Effector memory CD4-positive, alpha-beta T cell (primary cell): ENCODE measurements at regions not wholly inside any gene's neighbourhood (a gene's known extent, or its start where the extent isn't known, plus 50 kb on each side); places are given as distances from the start of the nearest gene placed in this dataset.

Experiments
- DNase-seq, 3 donors: peaks; one replicate each; pipeline ENCODE4 v3.0.0-alpha.2; 2020
- H3K27ac ChIP-seq: 2 replicates; pipeline ENCODE4 v1.7.0; 2013; ENCODE audit warnings: mild to moderate bottlenecking, low read length, moderate library complexity; ENCODE audit not compliant: insufficient read depth, poor library complexity, severe bottlenecking
- H3K27me3 ChIP-seq: replicated peaks from 2 replicates; pipeline ENCODE4 v1.7.0; 2013; ENCODE audit warnings: mild to moderate bottlenecking, low read length; ENCODE audit not compliant: insufficient read depth, control insufficient read depth, poor library complexity, severe bottlenecking
- H3K36me3 ChIP-seq: 2 replicates; pipeline ENCODE4 v1.7.0; 2013; ENCODE audit warnings: mild to moderate bottlenecking, low read length, moderate library complexity; ENCODE audit not compliant: control insufficient read depth, insufficient read depth
- H3K4me1 ChIP-seq: 2 replicates; pipeline ENCODE4 v1.7.0; 2013; ENCODE audit warnings: low read length, mild to moderate bottlenecking; ENCODE audit not compliant: control insufficient read depth, insufficient read depth, poor library complexity, severe bottlenecking
- H3K4me3 ChIP-seq: 2 replicates; pipeline ENCODE4 v1.7.0; 2013; ENCODE audit warnings: low read length, low read depth, mild to moderate bottlenecking; ENCODE audit not compliant: insufficient read depth, poor library complexity, severe bottlenecking
- H3K9me3 ChIP-seq: 2 replicates; pipeline ENCODE4 v1.7.0; 2013; ENCODE audit warnings: mild to moderate bottlenecking, low read length, moderate library complexity; ENCODE audit not compliant: control insufficient read depth

DNA sequence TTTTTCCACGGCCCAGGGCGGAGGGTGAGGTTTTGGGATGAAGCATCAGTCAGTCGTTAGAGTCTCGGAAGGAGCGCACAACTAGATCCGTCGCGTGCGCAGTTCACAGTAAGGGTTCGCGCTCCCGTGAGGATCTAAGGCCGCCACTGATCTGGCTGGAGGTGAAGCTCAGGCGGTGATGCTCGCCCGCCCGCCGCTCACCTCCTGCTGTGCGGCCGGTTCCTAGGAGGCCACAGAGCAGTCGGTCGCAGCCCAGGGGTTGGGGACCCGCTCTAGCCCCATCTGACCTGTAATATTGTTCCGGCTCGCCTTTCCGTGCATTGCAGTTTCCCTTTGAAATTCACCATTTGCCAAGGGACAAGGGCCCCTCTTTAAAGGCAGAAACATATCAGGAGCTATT, 244.7 kb downstream of the TFAP2C start:
- Histone ChIP-seq H3K4me1 (no peaks in the 10 kb centered on the region), H3K9me3 (no peaks in the 10 kb centered on the region), H3K27me3 (no peaks in the 10 kb centered on the region), H3K27ac (no peak overlapping the region), H3K36me3 (no peaks in the 10 kb centered on the region), H3K4me3 (no peak overlapping the region)
- no peak for DNase-seq

GRCh38 chr20:56875052-56875659, 246.1 kb downstream of the TFAP2C start:
- no peaks in the 10 kb centered on the region for H3K27me3 ChIP-seq
- H3K36me3 ChIP-seq: no peaks in the 10 kb centered on the region
- H3K4me3 ChIP-seq: no peak overlapping the region
- no peaks in the 10 kb centered on the region for H3K9me3 ChIP-seq
- H3K27ac ChIP-seq: no peak overlapping the region
- DNase-seq: no peak
- no peaks in the 10 kb centered on the region for H3K4me1 ChIP-seq

- H3K4me3 ChIP-seq: no peak overlapping the region
- no peaks in the 10 kb centered on the region for H3K4me1 ChIP-seq
- no peaks in the 10 kb centered on the region for H3K36me3 ChIP-seq
- H3K9me3 ChIP-seq: no peaks in the 10 kb centered on the region
- no peak for DNase-seq
- no peaks in the 10 kb centered on the region for H3K27me3 ChIP-seq
- no peak overlapping the region for H3K27ac ChIP-seq
These were observed 246.7 kb downstream of the TFAP2C start for GRCh38 chr20:56875803-56876202.

DNA sequence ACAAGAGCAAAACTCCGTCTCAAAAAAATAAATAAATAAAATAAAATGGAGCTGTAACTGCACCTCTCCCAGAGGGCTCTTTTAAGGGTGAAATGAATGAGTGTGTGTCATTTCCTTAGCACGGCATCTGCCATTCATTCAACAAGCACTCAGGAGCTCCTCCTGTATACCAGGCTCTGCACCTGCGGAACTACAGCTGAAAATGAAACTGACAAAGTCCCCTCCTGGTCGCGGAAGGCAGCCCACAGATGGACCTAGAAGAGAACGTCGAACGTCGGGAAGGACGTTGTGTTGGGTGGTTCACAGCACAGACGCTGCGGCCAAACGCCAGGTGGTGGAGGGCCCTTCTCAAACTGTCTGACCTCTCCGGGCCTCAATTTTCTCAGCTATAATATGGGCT, 256.4 kb downstream of the TFAP2C start:
- no peaks in the 10 kb centered on the region for H3K27me3 ChIP-seq
- H3K36me3 ChIP-seq: no peaks in the 10 kb centered on the region

GRCh38 chr20:56890011-56890410, 260.9 kb downstream of the TFAP2C start:
- no peak overlapping the region for H3K4me3 ChIP-seq
- no peaks in the 10 kb centered on the region for H3K4me1 ChIP-seq
- no peaks in the 10 kb centered on the region for H3K36me3 ChIP-seq
- no peak for DNase-seq
- no peaks in the 10 kb centered on the region for H3K27me3 ChIP-seq
- H3K27ac ChIP-seq: no peak overlapping the region
- H3K9me3 ChIP-seq: no peaks in the 10 kb centered on the region

More for the DNA sequence above, 256.4 kb downstream of the TFAP2C start:
- Histone ChIP-seq H3K27ac (no peak overlapping the region), H3K9me3 (no peaks in the 10 kb centered on the region), H3K4me3 (no peak overlapping the region), H3K4me1 (no peaks in the 10 kb centered on the region)
- no peak for DNase-seq

DNA sequence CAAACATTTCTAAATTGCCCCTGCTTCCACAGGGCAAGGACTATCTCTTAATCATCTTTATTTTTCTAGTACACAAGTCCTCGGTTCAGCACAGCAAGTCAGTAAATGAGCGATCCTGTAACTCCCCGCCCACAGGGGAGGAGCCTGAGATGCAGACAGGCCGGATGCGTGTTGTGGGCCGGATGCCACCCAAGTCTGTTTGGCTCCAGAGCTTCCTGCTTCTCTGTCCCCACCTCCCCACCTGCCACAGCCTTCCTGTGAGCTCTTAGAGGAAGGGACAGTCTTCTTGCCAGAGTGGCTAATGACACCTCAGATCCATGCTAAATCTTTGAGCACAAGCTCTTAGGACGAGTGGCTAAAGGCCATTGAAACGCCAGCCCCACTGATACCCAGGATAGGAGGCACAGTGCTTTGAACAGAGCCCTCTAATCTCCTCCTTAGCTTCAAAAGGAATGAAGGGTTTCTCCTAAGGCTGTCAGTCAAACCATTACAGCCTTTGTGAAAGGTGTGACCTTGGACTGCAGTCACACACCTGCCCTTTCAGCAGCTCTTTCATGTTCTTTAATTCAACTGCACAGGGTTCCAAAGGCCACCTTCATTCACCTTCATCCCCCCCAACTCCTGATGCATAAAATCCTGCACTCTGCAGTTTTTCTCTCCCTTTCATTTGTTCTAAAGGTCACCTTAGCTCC, 264.3 kb downstream of the TFAP2C start:
- Histone ChIP-seq H3K36me3 (no peaks in the 10 kb centered on the region), H3K27me3 (no peaks in the 10 kb centered on the region), H3K9me3 (no peaks in the 10 kb centered on the region), H3K4me3 (no peak overlapping the region), H3K4me1 (no peaks in the 10 kb centered on the region), H3K27ac (no peak overlapping the region)
- no peak for DNase-seq

GRCh38 chr20:56896447-56896846, 267.3 kb downstream of the TFAP2C start:
- Histone ChIP-seq H3K36me3 (no peaks in the 10 kb centered on the region), H3K27me3 (no peaks in the 10 kb centered on the region), H3K9me3 (no peaks in the 10 kb centered on the region), H3K27ac (no peak overlapping the region), H3K4me3 (no peak overlapping the region), H3K4me1 (no peaks in the 10 kb centered on the region)
- DNase-seq: no peak

DNA sequence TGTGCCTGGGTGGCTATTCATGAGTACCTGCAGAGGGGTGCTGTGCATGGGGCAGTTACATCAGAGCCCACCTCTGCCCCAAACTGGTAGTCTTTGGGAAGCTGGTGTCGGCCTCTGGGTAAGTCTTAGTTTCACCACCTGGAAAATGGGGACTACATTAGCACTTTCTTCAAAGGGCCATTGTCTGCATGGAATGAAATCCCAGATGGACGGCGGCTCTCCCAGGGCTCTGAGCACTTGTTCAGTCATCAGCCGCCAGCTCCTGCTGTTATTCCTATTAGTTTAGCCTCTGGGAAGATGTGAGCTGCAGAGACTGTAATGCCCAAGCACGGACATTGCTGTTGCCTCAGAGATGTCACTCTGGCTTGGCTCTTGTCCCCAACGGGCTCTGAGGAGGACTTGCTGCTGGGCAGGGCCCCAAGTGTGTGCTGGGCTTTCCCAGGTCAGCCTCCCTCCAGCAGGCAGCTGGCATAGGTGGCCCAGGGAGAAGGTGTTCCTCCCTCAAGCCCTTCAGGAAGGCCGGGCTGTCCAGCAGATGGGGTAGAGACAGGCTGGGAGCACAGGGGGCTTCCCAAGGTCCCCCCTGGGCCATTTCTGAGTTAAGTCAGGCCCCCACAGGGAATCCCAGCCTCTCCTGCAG, 268.3 kb downstream of the TFAP2C start:
- H3K27me3 ChIP-seq: no peaks in the 10 kb centered on the region
- no peak for DNase-seq
- H3K9me3 ChIP-seq: no peaks in the 10 kb centered on the region
- no peaks in the 10 kb centered on the region for H3K4me1 ChIP-seq
- no peaks in the 10 kb centered on the region for H3K36me3 ChIP-seq
- H3K4me3 ChIP-seq: no peak overlapping the region
- H3K27ac ChIP-seq: no peak overlapping the region

DNA sequence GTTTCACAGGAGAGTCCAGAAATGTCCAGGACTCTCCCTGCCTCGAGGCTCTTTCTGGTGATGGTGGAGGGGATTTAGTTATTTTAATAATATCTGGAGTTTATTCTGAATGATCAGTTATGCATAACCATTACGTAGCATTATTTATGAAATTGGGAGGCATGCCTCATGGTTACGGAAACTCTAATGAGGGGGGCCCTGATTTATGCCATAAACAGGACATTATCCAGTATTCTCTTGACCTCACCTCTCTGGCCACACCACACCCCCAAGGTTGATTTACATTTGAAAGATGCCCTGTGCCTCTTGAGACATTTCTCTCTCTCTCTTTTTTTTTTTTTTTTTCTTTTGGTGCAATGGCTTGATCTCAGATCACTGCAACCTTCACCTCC, 268.8 kb downstream of the TFAP2C start:
- Histone ChIP-seq H3K4me3 (no peak overlapping the region), H3K27me3 (no peaks in the 10 kb centered on the region), H3K9me3 (no peaks in the 10 kb centered on the region), H3K4me1 (no peaks in the 10 kb centered on the region), H3K27ac (no peak overlapping the region), H3K36me3 (no peaks in the 10 kb centered on the region)
- DNase-seq: no peak

DNA sequence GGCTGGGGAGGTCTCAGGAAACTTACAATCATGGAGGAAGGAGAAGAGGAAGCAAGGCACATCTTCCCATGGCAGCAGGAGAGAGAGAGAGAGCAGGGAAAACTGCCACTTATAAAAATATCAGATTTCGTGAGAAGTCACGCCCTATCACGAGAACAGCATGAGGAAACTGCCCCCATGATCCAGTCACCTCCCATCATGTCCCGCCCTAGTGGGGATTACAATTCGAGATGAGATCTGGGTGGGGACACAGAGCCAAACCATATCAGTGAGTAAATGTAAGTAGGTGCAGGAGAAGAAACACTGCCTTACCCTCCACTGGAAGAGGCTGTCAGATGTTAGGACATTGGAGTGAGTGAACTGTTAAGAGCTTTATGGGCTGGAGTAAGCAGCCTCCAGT, 270.4 kb downstream of the TFAP2C start:
- no peak overlapping the region for H3K4me3 ChIP-seq
- no peaks in the 10 kb centered on the region for H3K9me3 ChIP-seq
- no peaks in the 10 kb centered on the region for H3K36me3 ChIP-seq
- no peak overlapping the region for H3K27ac ChIP-seq
- no peaks in the 10 kb centered on the region for H3K27me3 ChIP-seq
- H3K4me1 ChIP-seq: no peaks in the 10 kb centered on the region
- no peak for DNase-seq
